Stimulated activated naive CD8-positive, alpha-beta T cell treated with anti-CD3 and anti-CD28 coated beads, Interleukin-15, Interleukin-2, amounts not matched to agents 100 U/mL and 50 U/mL, for 24 hours (primary cell): ENCODE measurements at regions not wholly inside any gene's neighbourhood (a gene's known extent, or its start where the extent isn't known, plus 50 kb on each side); places are given as distances from the start of the nearest gene placed in this dataset.
"Not testable (repeated sequence)": the region's sequence is repeated elsewhere in the genome, so short reads cannot be mapped to it uniquely, and the experiment has no call there.

Source experiments
- ATAC-seq: fragments of 150-1000 bp; cut with Tn5 transposase; one replicate; pipeline ENCODE4 v1.10.0; 2021
- DNase-seq: peaks from one replicate; pipeline ENCODE4 v3.0.0; 2021

- ATAC-seq (no peak), DNase-seq (no peak)
Observed at GRCh38 chr2:71922499-71923142, 225.0 kb downstream of the CYP26B1 start.

- ATAC-seq = no peak
Observed at GRCh38 chr2:71922091-71922490, 225.6 kb downstream of the CYP26B1 start.

GRCh38 chr2:71920819-71921218 is 226.8 kb downstream of the CYP26B1 start:
- DNase-seq, ATAC-seq: not testable (repeated sequence)

More at GRCh38 chr2:71922091-71922490, 225.6 kb downstream of the CYP26B1 start:
- DNase-seq = no peak

GRCh38 chr2:71919708-71920107 is 228.0 kb downstream of the CYP26B1 start:
- DNase-seq = no peak
- no peak for ATAC-seq

- DNase-seq = no peak
- ATAC-seq = no peak
Observed at GRCh38 chr2:71910277-71910676, 237.4 kb downstream of the CYP26B1 start.

- DNase-seq (no peak), ATAC-seq (no peak)
Observed at GRCh38 chr2:71908798-71909197, 238.9 kb downstream of the CYP26B1 start.

GRCh38 chr2:71907503-71907902 is 240.2 kb downstream of the CYP26B1 start:
- ATAC-seq = no peak

GRCh38 chr2:71906357-71906973 is 241.2 kb downstream of the CYP26B1 start:
- DNase-seq (no peak), ATAC-seq (no peak)

More at GRCh38 chr2:71907503-71907902, 240.2 kb downstream of the CYP26B1 start:
- no peak for DNase-seq

- ATAC-seq (no peak), DNase-seq (no peak)
Observed at GRCh38 chr2:71905205-71905604, 242.5 kb downstream of the CYP26B1 start.

GRCh38 chr2:71903841-71904240 is 243.8 kb downstream of the CYP26B1 start:
- ATAC-seq (no peak), DNase-seq (no peak)

GRCh38 chr2:71901466-71901865 is 246.2 kb downstream of the CYP26B1 start:
- DNase-seq = no peak
- ATAC-seq = no peak

- no peak for DNase-seq
- ATAC-seq = no peak
Observed at GRCh38 chr2:71898851-71899681, 248.6 kb downstream of the CYP26B1 start.

GRCh38 chr2:71898375-71898774 is 249.3 kb downstream of the CYP26B1 start:
- ATAC-seq = no peak

GRCh38 chr2:71897836-71898235 is 249.8 kb downstream of the CYP26B1 start:
- DNase-seq (no peak), ATAC-seq (peak; percentile 28)

More at GRCh38 chr2:71898375-71898774, 249.3 kb downstream of the CYP26B1 start:
- no peak for DNase-seq

- no peak for DNase-seq
- ATAC-seq = no peak
Observed at GRCh38 chr2:71897137-71897480, 250.6 kb downstream of the CYP26B1 start.

- no peak for ATAC-seq
Observed at GRCh38 chr2:71896385-71897136, 251.1 kb downstream of the CYP26B1 start.

GRCh38 chr2:71895320-71896161 is 252.1 kb downstream of the CYP26B1 start:
- ATAC-seq = no peak
- DNase-seq = no peak

More at GRCh38 chr2:71896385-71897136, 251.1 kb downstream of the CYP26B1 start:
- DNase-seq = no peak

- DNase-seq (no peak), ATAC-seq (no peak)
Observed at GRCh38 chr2:71894261-71894660, 253.4 kb downstream of the CYP26B1 start.

GRCh38 chr2:71893646-71894045 is 254.0 kb downstream of the CYP26B1 start:
- DNase-seq = no peak
- no peak for ATAC-seq

GRCh38 chr2:71892896-71893295 is 254.8 kb downstream of the CYP26B1 start:
- ATAC-seq (no peak), DNase-seq (no peak)

- ATAC-seq (no peak), DNase-seq (no peak)
Observed at GRCh38 chr2:71892423-71892730, 255.3 kb downstream of the CYP26B1 start.
